AG20443 (cell line): ENCODE measurements at regions not wholly inside any gene's neighbourhood (a gene's known extent, or its start where the extent isn't known, plus 50 kb on each side); places are given as distances from the start of the nearest gene placed in this dataset.
"Not testable (repeated sequence)": the region's sequence is repeated elsewhere in the genome, so short reads cannot be mapped to it uniquely, and the experiment has no call there.

Source experiments
- DNase-seq: peaks from one replicate; pipeline ENCODE4 v3.0.0; 2012; ENCODE audit warnings: low spot score, mixed read lengths

- DNase-seq = no peak
These were observed 145.6 kb upstream of the RBPJ start for GRCh38 chr4:26175006-26175786.

DNA sequence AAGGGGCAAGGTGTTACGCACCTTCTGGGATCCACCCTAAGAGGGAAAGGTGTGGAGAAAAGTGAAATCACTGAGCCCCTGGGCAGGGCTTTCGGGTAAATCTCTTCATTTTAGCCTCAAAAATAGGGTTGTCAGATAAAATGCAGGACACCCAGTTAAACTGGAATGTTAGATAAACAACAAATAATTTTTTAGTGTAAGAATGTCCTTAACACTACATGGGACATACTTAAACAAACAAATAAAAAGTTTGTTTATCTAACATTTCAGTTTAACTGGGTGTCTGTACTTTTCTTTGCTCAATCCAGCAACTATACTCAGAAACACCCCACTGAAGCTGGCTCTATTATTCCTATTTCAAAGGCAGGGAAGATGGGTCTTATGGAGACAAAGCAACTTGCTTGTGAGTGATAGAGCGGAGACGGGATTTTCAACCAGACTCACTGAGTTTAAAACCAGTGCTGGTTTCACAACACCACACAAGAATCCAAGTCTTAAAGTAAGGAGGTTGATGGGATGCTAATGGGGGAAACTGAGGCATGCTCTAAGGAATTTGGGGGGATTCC, 144.8 kb upstream of the RBPJ start:
- DNase-seq = no peak

DNA sequence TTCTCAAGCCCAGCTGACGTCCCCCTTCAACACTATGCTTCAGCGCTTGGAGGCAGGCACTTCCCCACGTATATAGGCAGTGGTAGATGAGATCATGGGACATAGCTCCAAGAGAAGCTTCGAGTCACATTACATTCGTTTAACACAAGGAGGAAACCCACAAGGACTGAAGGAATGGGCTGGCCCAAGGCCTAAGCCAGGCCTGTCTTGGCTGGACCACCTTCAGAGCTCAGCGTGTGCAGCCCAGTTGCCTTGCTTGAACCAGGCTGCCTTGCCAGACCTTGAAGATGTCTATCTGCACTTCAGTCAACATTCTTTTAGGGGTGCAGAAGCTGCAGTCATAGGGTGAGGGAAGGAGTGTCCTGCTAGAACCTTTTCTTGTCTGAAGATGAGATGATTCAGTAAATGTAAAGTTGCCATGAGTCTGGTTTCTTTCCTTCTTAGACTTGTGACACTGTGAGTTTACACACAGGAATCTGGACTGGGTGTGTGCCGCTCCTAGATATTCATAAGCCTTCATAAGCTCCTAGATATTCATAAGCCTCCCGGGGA, 144.1 kb upstream of the RBPJ start:
- peak; percentile 73 for DNase-seq

- peak; percentile 37 for DNase-seq
These were observed 142.0 kb upstream of the RBPJ start for GRCh38 chr4:26178854-26179253.

- no peak for DNase-seq
These were observed 141.5 kb upstream of the RBPJ start for GRCh38 chr4:26179316-26179760.

- no peak for DNase-seq
These were observed 139.2 kb upstream of the RBPJ start for GRCh38 chr4:26181616-26182015.

DNA sequence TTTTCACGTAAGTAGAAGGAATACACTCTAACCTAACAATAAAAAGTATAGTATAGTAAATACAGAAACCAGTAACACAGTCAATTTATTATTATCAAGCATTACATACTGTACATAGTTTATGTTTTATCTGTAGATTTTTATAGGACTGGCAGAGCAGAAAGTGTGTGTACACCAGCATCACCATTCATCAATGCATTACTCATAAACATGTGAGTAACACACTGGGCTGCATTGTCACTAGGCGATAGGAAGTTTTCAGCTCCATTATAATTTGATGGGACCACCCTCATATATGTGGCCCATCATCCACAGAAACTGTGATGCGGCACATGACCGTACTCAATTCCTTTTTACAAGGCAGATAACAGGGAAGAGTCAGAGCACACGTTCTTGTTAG, 137.8 kb upstream of the RBPJ start:
- no peak for DNase-seq

- no peak for DNase-seq
These were observed 135.4 kb upstream of the RBPJ start for GRCh38 chr4:26185436-26185835.

- DNase-seq = no peak
These were observed 129.5 kb upstream of the RBPJ start for GRCh38 chr4:26191353-26191752.

GRCh38 chr4:26192899-26193869, 127.6 kb upstream of the RBPJ start:
- no peak for DNase-seq

DNA sequence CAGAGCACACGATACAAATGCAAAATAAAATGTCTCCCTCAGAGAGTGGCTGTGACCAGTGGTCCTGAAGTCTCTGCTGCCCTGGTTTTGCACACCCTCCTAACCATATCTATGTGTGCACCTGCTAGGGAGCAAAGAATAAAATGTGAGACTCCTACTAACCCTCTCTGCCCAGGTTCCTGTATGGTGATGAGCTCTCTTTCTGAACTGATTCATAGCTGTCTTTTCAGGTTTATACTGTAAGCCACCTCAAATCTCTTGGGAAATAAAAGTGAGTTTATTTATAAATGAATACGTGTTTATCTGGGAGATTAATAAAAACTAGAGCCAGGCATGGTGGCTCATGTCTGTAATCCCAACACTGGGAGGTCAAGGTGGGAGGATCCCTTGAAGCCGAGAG, 126.0 kb upstream of the RBPJ start:
- no peak for DNase-seq

DNA sequence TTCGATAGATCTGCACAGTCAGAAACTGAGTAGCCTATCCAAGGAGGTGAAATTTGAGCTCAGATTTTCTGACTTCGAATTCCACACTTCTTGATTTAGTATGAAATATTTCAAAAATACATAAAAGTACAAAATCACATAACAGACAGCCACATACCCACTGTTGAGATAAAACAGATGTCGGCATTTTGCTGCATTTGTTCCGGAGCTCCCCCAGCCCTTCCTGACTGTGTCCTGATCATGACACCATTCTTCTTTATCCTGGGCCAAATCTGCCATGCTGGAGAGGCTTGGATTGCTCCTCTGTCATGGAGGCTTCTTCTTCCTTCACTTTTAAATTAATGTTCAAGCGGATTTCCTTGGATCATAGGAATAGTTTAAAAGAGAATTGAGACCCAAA, 124.2 kb upstream of the RBPJ start:
- no peak for DNase-seq

DNA sequence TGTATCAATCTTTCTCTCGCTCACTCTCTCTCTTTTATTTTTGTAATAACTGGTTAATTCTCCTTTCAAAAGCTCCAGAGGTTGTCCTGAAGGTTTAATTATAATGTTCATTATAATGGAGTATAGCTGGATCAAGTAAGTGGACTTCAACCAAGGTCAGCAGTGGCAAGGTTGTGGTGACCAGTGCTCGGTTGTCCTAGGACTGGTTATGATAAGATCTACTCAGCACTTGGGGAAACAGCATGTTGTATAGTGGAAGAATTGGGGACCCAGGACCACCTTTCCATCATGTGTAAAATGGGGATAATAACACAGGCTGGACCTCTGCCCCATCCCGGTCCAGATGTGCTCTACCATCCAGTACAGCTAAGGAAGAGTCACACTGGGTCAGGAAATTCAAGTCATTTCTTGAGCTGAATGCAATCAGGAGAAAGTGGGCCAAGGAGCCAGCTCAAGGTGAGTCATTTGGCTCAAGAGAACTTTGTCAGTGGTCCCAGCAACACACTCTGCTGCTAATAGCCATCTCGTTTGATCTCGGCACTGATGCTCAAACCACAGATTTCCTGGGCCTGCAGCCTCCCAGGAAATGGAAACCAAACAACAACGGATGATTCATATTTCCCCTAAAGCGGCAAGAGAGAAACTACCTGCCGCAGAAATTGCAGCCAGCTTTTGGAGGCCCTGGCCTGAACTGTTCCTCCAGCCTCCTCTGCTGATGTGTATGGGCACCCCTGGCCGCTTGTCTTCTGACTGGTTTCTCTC, 123.6 kb upstream of the RBPJ start:
- DNase-seq = peak; percentile 71

GRCh38 chr4:26198931-26199330, 121.9 kb upstream of the RBPJ start:
- not testable (repeated sequence) for DNase-seq

GRCh38 chr4:26199596-26199995, 121.2 kb upstream of the RBPJ start:
- DNase-seq = no peak

GRCh38 chr4:26201120-26201519, 119.7 kb upstream of the RBPJ start:
- DNase-seq = peak; percentile 68

DNA sequence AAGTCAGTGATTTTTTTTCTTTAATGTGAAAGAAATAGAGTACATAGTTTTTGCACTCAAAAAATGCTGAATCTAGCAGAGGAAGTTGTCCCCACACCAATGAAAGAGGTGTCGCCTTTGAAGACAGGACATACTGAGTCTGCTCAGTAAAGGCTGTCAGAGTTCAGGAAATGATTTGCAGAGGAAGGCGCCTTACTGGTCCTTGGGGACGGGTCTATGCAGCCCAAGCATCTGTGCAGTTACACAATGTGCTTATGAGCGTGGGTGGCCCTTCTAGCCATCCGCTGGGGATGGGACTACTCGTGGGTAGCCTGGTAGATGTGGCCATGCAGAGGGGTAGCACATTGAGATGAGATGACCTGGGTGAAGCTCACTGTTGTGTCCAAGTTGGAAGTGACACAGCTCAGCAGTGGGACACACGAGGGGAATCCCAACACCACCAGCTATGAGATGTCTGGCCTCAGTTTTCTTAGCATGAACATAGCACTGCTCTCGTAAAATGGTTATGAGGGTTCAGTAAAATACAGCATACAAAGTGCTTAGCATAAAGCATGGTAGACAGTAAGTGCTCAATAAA, 116.5 kb upstream of the RBPJ start:
- no peak for DNase-seq

DNA sequence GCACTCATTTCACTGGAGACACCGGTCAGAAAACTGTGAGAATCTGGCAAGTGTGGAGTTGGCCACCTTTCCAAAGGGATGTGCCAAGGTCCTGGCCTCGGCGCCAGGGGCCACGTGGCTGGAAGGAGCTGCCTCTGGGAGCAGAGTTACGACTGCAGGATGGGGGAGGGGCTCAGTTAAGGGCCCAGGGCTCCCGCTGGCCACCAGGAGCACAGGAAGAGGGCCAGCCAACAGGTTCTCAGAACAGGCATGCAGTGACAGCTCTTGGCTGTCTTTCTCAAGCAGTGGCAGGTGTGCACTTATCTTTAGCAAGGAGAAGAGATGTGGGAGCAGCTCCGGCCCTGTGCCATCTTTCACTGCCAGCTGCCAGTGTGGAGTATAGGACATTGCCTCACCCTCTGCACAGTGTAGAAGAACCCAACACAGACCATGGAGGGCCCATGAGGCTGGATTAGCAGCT, 115.9 kb upstream of the RBPJ start:
- no peak for DNase-seq

DNA sequence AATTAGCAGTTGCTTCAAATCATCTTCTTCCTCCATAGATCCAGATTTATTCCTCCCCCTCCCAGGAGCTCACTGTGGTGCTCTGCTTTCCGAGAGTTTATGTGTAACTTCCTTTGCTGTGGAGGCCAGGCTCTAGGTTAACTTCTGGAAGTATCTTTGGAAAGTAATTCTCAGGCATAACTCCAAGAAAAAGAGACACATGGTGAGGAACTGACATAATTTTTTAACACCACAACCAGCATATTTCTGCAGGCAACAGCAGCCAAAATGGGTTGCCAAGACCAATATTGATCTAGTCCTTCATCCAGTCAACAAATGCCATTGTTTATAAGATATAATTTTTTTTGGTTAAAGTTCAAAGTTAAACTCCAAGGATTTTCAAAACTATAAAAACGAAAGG, 114.5 kb upstream of the RBPJ start:
- peak; percentile 76 for DNase-seq

- DNase-seq = no peak
These were observed 113.8 kb upstream of the RBPJ start for GRCh38 chr4:26206999-26207398.

DNA sequence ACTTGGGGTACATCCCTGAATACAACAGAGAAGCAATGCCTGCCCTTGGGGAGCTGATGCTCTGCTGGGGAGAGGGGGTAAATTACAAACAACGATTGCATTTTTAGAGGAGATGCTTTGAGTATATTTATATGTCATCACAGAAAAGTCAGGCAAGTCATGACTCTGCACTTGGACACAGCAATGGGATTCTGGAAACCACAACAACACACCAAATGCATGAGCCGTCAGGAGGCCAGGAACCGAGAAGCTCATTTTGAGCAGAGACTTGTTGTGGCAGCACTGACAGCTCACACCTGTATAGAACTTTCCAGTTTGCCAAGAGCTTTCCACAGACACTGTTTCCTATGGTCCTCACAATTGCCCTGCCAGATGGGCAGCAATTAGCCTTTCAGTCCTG, 113.2 kb upstream of the RBPJ start:
- DNase-seq = no peak
